K562 (cell line): ENCODE measurements at regions not wholly inside any gene's neighbourhood (a gene's known extent, or its start where the extent isn't known, plus 50 kb on each side); places are given as distances from the start of the nearest gene placed in this dataset.

Experiments
- ATAC-seq: fragments of 200-7000 bp; cut with Tn5 transposase; 3 replicates; pipeline ENCODE4 v1.9.1; 2020; ENCODE audit warnings: moderate library complexity
- BruUV-seq: library from RNA; stranded (reverse); fragments of 400-500 nt; replicated peaks from 2 replicates; lab custom pipeline; 2021; lab: Mats Ljungman, UMichigan
- CTCF ChIA-PET: fragments of 300-600 bp; formaldehyde crosslinking; extraction: SDS; loops from one replicate; lab custom pipeline; 2021; ENCODE audit warnings: low intra/inter-chr PET ratio; lab: Yijun Ruan, JAX
- POLR2A ChIA-PET: fragments of 300-600, 350-650 bp; sonication (Branson Sonifier 250); formaldehyde crosslinking; extraction: SDS; loops from one replicate; lab custom pipeline; 2021; ENCODE audit warnings: antibody characterized with exemption, inconsistent platforms; lab: Yijun Ruan, JAX
- DNase-seq, 4 experiments: peaks; one replicate each; pipeline versions ENCODE4 v3.0.0 to v3.0.0-alpha.2; 2011 to 2018; ENCODE audit warnings: low spot score in 3 of 4, mixed read lengths in 3 of 4; ENCODE audit errors: extremely low read depth in 1 of 4
- FAIRE-seq: peaks from 2 replicates; lab custom pipeline; 2011; peaks lifted over from hg19 to GRCh38; lab: Jason Lieb, UNC
- H2AFZ ChIP-seq: 2 replicates; pipeline ENCODE4 v1.6.0; 2011; ENCODE audit warnings: low read depth, low read length, control low read depth, inconsistent platforms
- H3K27ac ChIP-seq: fragments of 200-600 bp; 3 replicates; pipeline ENCODE4 v1.8.0; 2011; ENCODE audit warnings: low read depth, mild to moderate bottlenecking, control low read depth, inconsistent platforms, low read length, moderate library complexity, mixed read lengths; ENCODE audit errors: extremely low read depth
- H3K27me3 ChIP-seq, 2 experiments: fragments of 300-600 bp in 1 of 2; 2 replicates in 1 of 2; 3 replicates in 1 of 2; pipeline versions ENCODE4 v1.6.0 to v1.8.0; 2011; ENCODE audit warnings: inconsistent platforms in 2 of 2, low read length in 2 of 2, mild to moderate bottlenecking in 1 of 2, mixed read lengths in 1 of 2, moderate library complexity in 1 of 2; ENCODE audit not compliant: control insufficient read depth in 2 of 2, insufficient read depth in 2 of 2
- H3K36me3 ChIP-seq: fragments of 300-600 bp; 3 replicates; pipeline ENCODE4 v1.8.0; 2011; ENCODE audit warnings: mild to moderate bottlenecking, low read length, inconsistent platforms; ENCODE audit not compliant: control insufficient read depth, insufficient read depth
- H3K4me1 ChIP-seq, 2 experiments: fragments of 200-600 bp in 1 of 2; replicated peaks in 1 of 2; 2 replicates in 1 of 2; 3 replicates in 1 of 2; pipeline versions ENCODE4 v1.5.1 to v1.8.0; 2011; ENCODE audit warnings: inconsistent platforms in 2 of 2, low read length in 2 of 2, mild to moderate bottlenecking in 1 of 2, mixed read lengths in 1 of 2, moderate library complexity in 1 of 2; ENCODE audit not compliant: control insufficient read depth in 2 of 2, insufficient read depth in 2 of 2
- H3K4me2 ChIP-seq: 2 replicates; pipeline ENCODE4 v1.6.1; 2011; ENCODE audit warnings: low read length, control low read depth, inconsistent platforms, mixed read lengths; ENCODE audit not compliant: insufficient read depth
- H3K4me3 ChIP-seq: fragments of 200-600 bp; sonication (generic), shearing (Covaris generic); 2 replicates; pipeline ENCODE4 v1.5.1; 2016; ENCODE audit warnings: control low read depth, inconsistent platforms
- H3K79me2 ChIP-seq: fragments of 200-600 bp; 3 replicates; pipeline ENCODE4 v1.8.0; 2011; ENCODE audit warnings: low read length, inconsistent platforms; ENCODE audit not compliant: control insufficient read depth, insufficient read depth
- H3K9ac ChIP-seq, 2 experiments: 2 replicates each; pipeline versions ENCODE4 v1.6.0 to v1.6.1; 2011; ENCODE audit warnings: low read depth in 2 of 2, low read length in 2 of 2, control low read depth in 1 of 2, inconsistent platforms in 1 of 2, mild to moderate bottlenecking in 1 of 2, mixed read lengths in 1 of 2; ENCODE audit not compliant: insufficient read depth in 1 of 2
- H3K9me1 ChIP-seq: one replicate; pipeline ENCODE4 v1.6.0; 2011; ENCODE audit warnings: inconsistent platforms, mild to moderate bottlenecking, low read length, moderate library complexity; ENCODE audit not compliant: control insufficient read depth, insufficient read depth
- H3K9me3 ChIP-seq: replicated peaks from 2 replicates; pipeline ENCODE4 v1.5.1; 2011; ENCODE audit warnings: low read depth, low read length, inconsistent platforms; ENCODE audit not compliant: control insufficient read depth, insufficient read depth
- H4K20me1 ChIP-seq: replicated peaks from 2 replicates; pipeline ENCODE4 v1.6.1; 2011; ENCODE audit warnings: low read length, inconsistent platforms, mixed read lengths; ENCODE audit not compliant: control insufficient read depth, insufficient read depth
- CTCF ChIP-seq, 3 experiments: IDR thresholded peaks in 2 of 3; conservative IDR thresholded peaks in 1 of 3; 2 replicates each; pipeline ENCODE4 v1.5.1; 2011 to 2012; ENCODE audit warnings: low read length in 3 of 3, mild to moderate bottlenecking in 3 of 3, control low read depth in 2 of 3, improper control_type of control experiment in 1 of 3, inconsistent platforms in 1 of 3, low read depth in 1 of 3, mixed read lengths in 1 of 3, moderate library complexity in 1 of 3; ENCODE audit not compliant: insufficient read depth in 2 of 3
- CXXC5 ChIP-seq: fragments of 250-450 bp; sonication (Bioruptor Pico); IDR thresholded peaks from 2 replicates; pipeline ENCODE4 v1.8.0; 2022; ENCODE audit warnings: inconsistent platforms, mild to moderate bottlenecking, moderate library complexity
- JUNB ChIP-seq: fragments of 450-650 bp; formaldehyde crosslinking; conservative IDR thresholded peaks from 2 replicates; pipeline ENCODE4 v1.4.0; 2020; ENCODE audit warnings: mild to moderate bottlenecking
- MLLT1 ChIP-seq, 2 experiments: fragments of 450-650 bp; IDR thresholded peaks; 2 replicates each; pipeline ENCODE4 v1.6.1; 2016
- MXI1 ChIP-seq: IDR thresholded peaks from 2 replicates; pipeline ENCODE4 v1.6.1; 2011; ENCODE audit warnings: low read depth, mild to moderate bottlenecking, improper control_type of control experiment, low read length
- NELFE ChIP-seq: IDR thresholded peaks from 2 replicates; pipeline ENCODE4 v1.6.1; 2011; ENCODE audit warnings: mild to moderate bottlenecking; ENCODE audit not compliant: insufficient read depth, insufficient read length
- OTX1 ChIP-seq: fragments of 450-650 bp; formaldehyde crosslinking; IDR thresholded peaks from 2 replicates; pipeline ENCODE4 v1.4.0; 2022; ENCODE audit warnings: mild to moderate bottlenecking
- PHF8 ChIP-seq: fragments of 200-600 bp; sonication (generic); IDR thresholded peaks from 2 replicates; pipeline ENCODE4 v1.6.1; 2012; ENCODE audit warnings: mixed run types, mild to moderate bottlenecking, inconsistent platforms, low read length, moderate library complexity, borderline replicate concordance
- STAT5A ChIP-seq: IDR thresholded peaks from 2 replicates; pipeline ENCODE4 v1.6.1; 2012; ENCODE audit warnings: low read length, inconsistent platforms, borderline replicate concordance
- ZKSCAN8 ChIP-seq: fragments of 200-800 bp; sonication (Bioruptor generic); IDR thresholded peaks from 2 replicates; pipeline ENCODE4 v1.6.1; 2016; ENCODE audit warnings: missing genetic modification characterization, missing compliant biosample characterization
- ZNF197 ChIP-seq: fragments of 200-800 bp; sonication (Bioruptor generic); IDR thresholded peaks from 2 replicates; pipeline ENCODE4 v1.6.1; 2016; ENCODE audit warnings: low read depth, missing genetic modification characterization, missing compliant biosample characterization
- ZNF232 ChIP-seq: sonication (generic); formaldehyde crosslinking; IDR thresholded peaks from 2 replicates; pipeline ENCODE4 v1.8.0; 2022; ENCODE audit warnings: mild to moderate bottlenecking, missing genetic modification reagents
- ZNF431 ChIP-seq: sonication (generic); formaldehyde crosslinking; IDR thresholded peaks from 2 replicates; pipeline ENCODE4 v1.8.0; 2022; ENCODE audit warnings: mild to moderate bottlenecking, missing genetic modification reagents
- WGBS: fragments of 100-300 bp; shearing (Covaris generic); methylation state at CpG from one replicate; pipeline ENCODE4 v1.1.6; 2016; ENCODE audit warnings: low coverage, mixed read lengths; ENCODE audit not compliant: insufficient coverage; ENCODE audit errors: missing lambda C conversion rate; 5-methylcytosine and 5-hydroxymethylcytosine counted together
- in situ Hi-C: fragments of 300-500 bp; cut with MboI; formaldehyde crosslinking; loops from 4 replicates; pipeline ENCODE4 v1.15.0; 2018; ENCODE audit warnings: inconsistent platforms, mixed read lengths
- intact Hi-C: fragments of 100-400 bp; cut with micrococcal nuclease; formaldehyde crosslinking; loops from 2 replicates; pipeline ENCODE4 v1.14.2; 2022
- TF ChIP-seq, protein P1 (sequence below): fragments of 450-650 bp; IDR thresholded peaks from 2 replicates; pipeline ENCODE4 v1.7.0; 2016; ENCODE audit warnings: borderline replicate concordance
- TF ChIP-seq, protein P2 (sequence below): sonication (generic); formaldehyde crosslinking; IDR thresholded peaks from 2 replicates; pipeline ENCODE4 v1.8.1; 2023; ENCODE audit warnings: mild to moderate bottlenecking, missing genetic modification reagents

GRCh38 chr4:124210746-124211145 lies 501.8 kb downstream of the ANKRD50 start:
- Histone ChIP-seq H3K36me3 (no peaks in the 10 kb centered on the region), H2AFZ (no peak overlapping the region), H3K9me1 (no peaks in the 10 kb centered on the region), H3K79me2 (no peaks in the 10 kb centered on the region), H3K9ac (no peak overlapping the region), H3K9me3 (no peaks in the 10 kb centered on the region), H4K20me1 (no peaks in the 10 kb centered on the region), H3K4me1 (no peaks in the 10 kb centered on the region), H3K4me3 (no peak overlapping the region), H3K4me2 (no peak overlapping the region), H3K27ac (no peak overlapping the region), H3K27me3 (no peaks in the 10 kb centered on the region)
- TF ChIP-seq CXXC5 (CRISPR knock-in tag) (no peak), ZNF232 (CRISPR knock-in tag) (no peak), MXI1 (no peak), STAT5A (no peak), PHF8 (no peak), ZNF431 (CRISPR knock-in tag) (no peak), NELFE (no peak), ZNF197 (no peak), CTCF (IDR thresholded peaks at IDR 0.05 in 2 of 3, conservative IDR thresholded peaks at IDR 0.05 in 1 of 3; ENCODE audit: insufficient read depth in 2 of 3, low read depth in 1 of 3, low read length in 3 of 3) (no peak), OTX1 (CRISPR knock-in tag) (no peak), MLLT1 (IDR thresholded peaks at IDR 0.05) (no peak), ZKSCAN8 (CRISPR knock-in tag) (no peak), JUNB (CRISPR knock-in tag) (no peak)
- TF ChIP-seq, protein P1, sequence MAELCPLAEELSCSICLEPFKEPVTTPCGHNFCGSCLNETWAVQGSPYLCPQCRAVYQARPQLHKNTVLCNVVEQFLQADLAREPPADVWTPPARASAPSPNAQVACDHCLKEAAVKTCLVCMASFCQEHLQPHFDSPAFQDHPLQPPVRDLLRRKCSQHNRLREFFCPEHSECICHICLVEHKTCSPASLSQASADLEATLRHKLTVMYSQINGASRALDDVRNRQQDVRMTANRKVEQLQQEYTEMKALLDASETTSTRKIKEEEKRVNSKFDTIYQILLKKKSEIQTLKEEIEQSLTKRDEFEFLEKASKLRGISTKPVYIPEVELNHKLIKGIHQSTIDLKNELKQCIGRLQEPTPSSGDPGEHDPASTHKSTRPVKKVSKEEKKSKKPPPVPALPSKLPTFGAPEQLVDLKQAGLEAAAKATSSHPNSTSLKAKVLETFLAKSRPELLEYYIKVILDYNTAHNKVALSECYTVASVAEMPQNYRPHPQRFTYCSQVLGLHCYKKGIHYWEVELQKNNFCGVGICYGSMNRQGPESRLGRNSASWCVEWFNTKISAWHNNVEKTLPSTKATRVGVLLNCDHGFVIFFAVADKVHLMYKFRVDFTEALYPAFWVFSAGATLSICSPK: no peak
- TF ChIP-seq, protein P2, sequence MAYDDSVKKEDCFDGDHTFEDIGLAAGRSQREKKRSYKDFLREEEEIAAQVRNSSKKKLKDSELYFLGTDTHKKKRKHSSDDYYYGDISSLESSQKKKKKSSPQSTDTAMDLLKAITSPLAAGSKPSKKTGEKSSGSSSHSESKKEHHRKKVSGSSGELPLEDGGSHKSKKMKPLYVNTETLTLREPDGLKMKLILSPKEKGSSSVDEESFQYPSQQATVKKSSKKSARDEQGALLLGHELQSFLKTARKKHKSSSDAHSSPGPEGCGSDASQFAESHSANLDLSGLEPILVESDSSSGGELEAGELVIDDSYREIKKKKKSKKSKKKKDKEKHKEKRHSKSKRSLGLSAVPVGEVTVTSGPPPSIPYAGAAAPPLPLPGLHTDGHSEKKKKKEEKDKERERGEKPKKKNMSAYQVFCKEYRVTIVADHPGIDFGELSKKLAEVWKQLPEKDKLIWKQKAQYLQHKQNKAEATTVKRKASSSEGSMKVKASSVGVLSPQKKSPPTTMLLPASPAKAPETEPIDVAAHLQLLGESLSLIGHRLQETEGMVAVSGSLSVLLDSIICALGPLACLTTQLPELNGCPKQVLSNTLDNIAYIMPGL (CRISPR knock-in tag): no peak
- DNase-seq (no peak), FAIRE-seq (no peak), ATAC-seq (no peak)
- POLR2A ChIA-PET: no interaction called here
- BruUV-seq: no TSS peak
- intact Hi-C loops: no loop called here
- 0% methylated on average over 2 of the region's 2 CpGs for WGBS
- CTCF ChIA-PET: no interaction called here
- in situ Hi-C loops: no loop called here
